ENCODE measurements at regions not wholly inside any gene's neighbourhood (a gene's known extent, or its start where the extent isn't known, plus 50 kb on each side); places are given as distances from the start of the nearest gene placed in this dataset.

- no peak for TF ChIP-seq CTCF (IDR thresholded peaks at IDR 0.05)
- TF ChIP-seq ZFX (IDR thresholded peaks at IDR 0.05; ENCODE audit: borderline replicate concordance) = no peak
Measured at GRCh38 chr12:25796523-25797000, 161.9 kb upstream of the RASSF8 start.
